Subcutaneous abdominal adipose tissue (tissue), 5 donors: ENCODE measurements at regions not wholly inside any gene's neighbourhood (a gene's known extent, or its start where the extent isn't known, plus 50 kb on each side); places are given as distances from the start of the nearest gene placed in this dataset.

ENCODE experiments used
- H3K27ac ChIP-seq: one replicate; pipeline ENCODE4 v1.7.0; 2013; ENCODE audit warnings: low read depth, mild to moderate bottlenecking, inconsistent platforms, low read length, moderate library complexity
- H3K27me3 ChIP-seq, 5 donors: one replicate each; pipeline ENCODE4 v1.7.0; 2013; ENCODE audit warnings: low read length in 5 of 5, inconsistent platforms in 1 of 5; ENCODE audit not compliant: control insufficient read depth in 5 of 5, insufficient read depth in 4 of 5
- H3K36me3 ChIP-seq, 5 donors: one replicate each; pipeline ENCODE4 v1.7.0; 2013; ENCODE audit warnings: low read length in 5 of 5; ENCODE audit not compliant: control insufficient read depth in 5 of 5, insufficient read depth in 5 of 5
- H3K4me1 ChIP-seq, 5 donors: one replicate each; pipeline ENCODE4 v1.7.0; 2013; ENCODE audit warnings: low read length in 5 of 5, mild to moderate bottlenecking in 3 of 5, moderate library complexity in 1 of 5; ENCODE audit not compliant: control insufficient read depth in 5 of 5, insufficient read depth in 5 of 5
- H3K4me3 ChIP-seq, 5 donors: one replicate each; pipeline ENCODE4 v1.7.0; 2013; ENCODE audit warnings: low read length in 5 of 5, low read depth in 1 of 5
- H3K9ac ChIP-seq, 5 donors: one replicate each; pipeline ENCODE4 v1.7.0; 2013; ENCODE audit warnings: low read length in 5 of 5, mild to moderate bottlenecking in 4 of 5, moderate library complexity in 3 of 5
- H3K9me3 ChIP-seq, 5 donors: one replicate each; pipeline ENCODE4 v1.7.0; 2013; ENCODE audit warnings: low read length in 5 of 5; ENCODE audit not compliant: control insufficient read depth in 5 of 5
- donor health status: healthy.
- donor health status: healthy.
- donor health status: healthy.
- donor health status: healthy.
- donor health status: healthy.

DNA sequence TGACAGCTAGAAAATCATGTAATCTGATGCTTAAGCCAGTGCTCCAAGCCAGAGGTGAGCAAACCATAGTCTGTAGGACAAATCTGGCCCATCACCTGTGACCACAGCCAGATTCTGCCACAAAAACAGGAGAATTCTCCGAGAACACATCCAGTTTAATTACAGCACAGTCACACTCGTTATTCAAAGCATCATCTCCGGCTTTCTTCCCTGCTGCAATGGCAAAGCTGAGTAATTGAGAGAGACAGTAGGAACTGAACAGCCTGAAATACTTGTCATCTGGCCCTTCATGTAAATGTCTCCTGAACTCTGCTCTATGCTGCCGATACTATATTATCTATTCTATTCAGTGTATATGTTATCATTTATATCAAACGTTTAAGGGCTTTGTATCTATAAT is 121.4 kb upstream of the FOXF1 start:
- Histone ChIP-seq H3K36me3 (no peaks in the 10 kb centered on the region), H3K4me1 (peaks cover 3 to 12% (median 5%) of the 10 kb centered on the region in 5 donors), H3K27me3 (peaks cover 15 to 36% (median 21%) of the 10 kb centered on the region in 5 donors), H3K4me3 (no peak overlapping the region), H3K27ac (no peak overlapping the region), H3K9me3 (peaks cover 0 to 3% (median 0%) of the 10 kb centered on the region in 5 donors), H3K9ac (no peak overlapping the region)

DNA sequence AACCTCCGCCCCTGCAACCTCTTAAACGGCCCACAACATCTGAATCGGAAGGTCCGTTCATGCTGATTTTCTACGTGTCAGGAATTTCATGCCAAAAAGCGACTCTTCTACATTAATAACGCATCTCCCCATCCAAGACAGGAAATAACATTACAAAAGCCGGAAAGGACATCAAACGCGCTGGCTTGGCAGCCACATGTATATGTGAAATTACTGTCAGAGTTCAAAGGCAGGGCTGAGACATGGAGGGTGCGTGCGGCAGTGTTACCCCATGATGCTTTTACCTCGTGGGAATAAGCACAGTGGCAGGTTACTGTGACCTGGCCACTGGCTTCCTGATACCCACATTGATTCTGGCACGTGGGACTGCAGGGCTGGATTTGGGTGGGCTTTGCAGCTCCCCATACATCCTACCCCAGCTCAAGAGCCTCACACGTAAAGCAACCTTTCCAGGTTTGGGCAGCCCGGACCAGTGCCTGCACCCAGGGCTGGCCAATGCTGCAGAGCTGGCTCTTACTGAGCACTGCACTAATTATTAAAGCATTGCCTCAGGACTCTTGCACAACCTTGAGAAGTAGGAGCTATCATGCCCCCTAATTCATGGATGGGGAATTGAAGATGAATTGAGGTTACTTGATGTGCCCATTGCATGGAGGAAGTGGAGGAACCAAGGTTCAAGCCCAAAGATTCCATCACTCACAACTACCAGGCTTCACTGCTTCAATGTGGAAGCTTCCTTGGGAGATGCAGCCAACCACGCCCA is 120.6 kb upstream of the FOXF1 start:
- peaks cover 0 to 4% (median 0%) of the 10 kb centered on the region in 5 donors for H3K9me3 ChIP-seq
- no peak overlapping the region for H3K9ac ChIP-seq
- no peaks in the 10 kb centered on the region for H3K36me3 ChIP-seq
- peaks cover 0 to 7% (median 0%) of the 10 kb centered on the region in 5 donors for H3K4me1 ChIP-seq
- no peak overlapping the region for H3K4me3 ChIP-seq
- no peak overlapping the region for H3K27ac ChIP-seq
- H3K27me3 ChIP-seq: peaks cover 15 to 36% (median 21%) of the 10 kb centered on the region in 5 donors

DNA sequence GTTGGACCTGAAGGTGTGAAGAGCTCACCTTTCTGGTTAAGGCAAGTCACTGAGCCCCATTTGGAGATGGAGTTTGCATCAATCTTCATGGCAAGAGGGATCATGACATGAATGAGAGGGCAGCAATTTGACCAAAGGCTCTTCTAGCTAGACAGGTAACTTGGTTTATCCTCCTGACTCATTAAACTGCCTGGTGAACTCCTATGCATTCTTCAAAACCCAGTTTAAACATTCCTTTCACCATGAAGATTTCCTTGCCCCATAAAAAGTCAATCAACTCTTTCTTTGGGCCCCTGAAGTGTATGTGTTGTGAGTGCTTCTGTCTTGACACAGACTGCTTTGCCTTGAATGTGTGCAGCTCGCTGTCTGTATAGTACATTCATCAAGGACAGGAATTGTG is 120.0 kb upstream of the FOXF1 start:
- peaks cover 0 to 4% (median 0%) of the 10 kb centered on the region in 5 donors for H3K9me3 ChIP-seq
- no peak overlapping the region for H3K4me3 ChIP-seq
- peaks cover 15 to 36% (median 21%) of the 10 kb centered on the region in 5 donors for H3K27me3 ChIP-seq
- H3K9ac ChIP-seq: no peak overlapping the region
- H3K36me3 ChIP-seq: no peaks in the 10 kb centered on the region
- H3K27ac ChIP-seq: no peak overlapping the region
- peaks cover 0 to 7% (median 0%) of the 10 kb centered on the region in 5 donors for H3K4me1 ChIP-seq

DNA sequence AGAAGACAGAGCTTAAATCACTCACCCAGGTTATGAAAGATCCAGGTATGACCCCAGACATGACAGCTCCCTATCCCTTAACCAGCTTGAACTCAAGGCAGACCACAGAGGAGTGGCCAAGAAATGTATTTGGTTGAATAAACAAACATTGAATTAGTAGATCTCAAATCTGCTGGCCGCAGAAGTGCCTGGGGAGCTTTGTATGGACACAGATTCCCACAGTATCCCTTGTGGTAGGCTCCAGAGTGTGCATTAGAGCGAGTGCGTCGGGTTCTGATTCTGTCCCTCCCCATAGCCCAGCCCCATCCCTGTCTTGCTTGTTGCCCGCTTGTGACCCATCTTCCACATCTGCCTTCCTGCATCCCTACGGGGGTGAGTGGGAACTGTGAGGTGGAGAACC is 118.8 kb upstream of the FOXF1 start:
- Histone ChIP-seq H3K4me1 (peaks cover 0 to 7% (median 0%) of the 10 kb centered on the region in 5 donors), H3K27me3 (peaks cover 15 to 33% (median 25%) of the 10 kb centered on the region in 5 donors), H3K9me3 (peaks cover 0 to 4% (median 0%) of the 10 kb centered on the region in 5 donors), H3K27ac (no peak overlapping the region), H3K9ac (no peak overlapping the region), H3K4me3 (no peak overlapping the region), H3K36me3 (no peaks in the 10 kb centered on the region)

DNA sequence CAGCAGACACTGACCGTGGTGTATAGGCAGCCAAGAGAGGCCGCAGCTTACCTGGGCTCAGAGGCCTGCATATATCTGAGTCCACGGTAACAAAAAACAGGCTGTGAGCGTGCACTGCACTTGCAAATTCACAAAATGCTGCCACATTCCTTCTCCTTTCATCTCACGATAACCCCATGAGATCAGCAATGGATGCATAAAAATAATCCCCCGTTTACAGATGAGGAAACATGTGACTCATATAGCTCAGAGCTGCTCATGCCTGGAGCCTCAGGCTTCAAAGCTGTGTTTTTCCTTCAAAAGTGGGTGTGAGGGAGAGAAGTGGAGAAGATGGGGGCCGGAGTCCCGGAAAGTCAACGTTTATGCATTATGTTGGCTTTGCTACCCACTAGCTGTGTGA is 118.3 kb upstream of the FOXF1 start:
- peaks cover 15 to 30% (median 25%) of the 10 kb centered on the region in 5 donors for H3K27me3 ChIP-seq
- no peak overlapping the region for H3K9ac ChIP-seq
- H3K4me1 ChIP-seq: peaks cover 0 to 7% (median 0%) of the 10 kb centered on the region in 5 donors
- H3K36me3 ChIP-seq: no peaks in the 10 kb centered on the region
- H3K4me3 ChIP-seq: no peak overlapping the region
- H3K9me3 ChIP-seq: peaks cover 0 to 4% (median 0%) of the 10 kb centered on the region in 5 donors
- H3K27ac ChIP-seq: no peak overlapping the region

DNA sequence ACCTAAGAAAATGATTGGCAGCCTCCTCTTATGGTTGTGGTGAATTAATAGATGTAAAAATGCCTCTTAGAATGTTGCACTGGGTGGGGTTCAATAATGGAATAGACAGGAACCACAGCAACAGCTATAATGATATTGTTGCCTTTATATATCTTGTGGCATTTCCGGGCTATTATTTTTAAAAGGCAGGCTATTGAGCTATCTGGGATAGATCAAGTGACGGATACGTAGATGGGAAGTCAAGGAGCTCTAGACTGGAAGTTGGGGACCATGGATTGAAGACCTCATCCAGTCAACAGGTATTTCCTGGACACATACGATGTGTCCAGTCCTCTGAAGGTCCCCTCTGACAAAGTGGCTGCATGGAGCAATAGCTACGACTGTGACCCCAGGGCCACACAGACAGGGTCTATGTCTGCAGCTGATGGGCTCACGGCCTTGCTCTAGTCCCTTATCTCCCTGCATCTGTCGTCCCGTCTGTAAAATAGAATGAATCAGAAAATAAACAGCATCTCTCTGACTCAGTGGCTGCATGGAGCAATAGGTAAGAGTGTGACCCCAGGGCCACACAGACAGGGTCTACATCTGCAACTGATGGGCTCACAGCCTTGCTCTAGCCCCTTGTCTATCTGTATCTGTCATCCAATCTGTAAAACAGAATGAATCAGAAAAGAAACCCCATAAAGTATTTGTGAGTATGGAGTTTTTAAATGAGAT is 117.7 kb upstream of the FOXF1 start:
- H3K9ac ChIP-seq: no peak overlapping the region
- peaks cover 0 to 4% (median 0%) of the 10 kb centered on the region in 5 donors for H3K9me3 ChIP-seq
- H3K4me3 ChIP-seq: no peak overlapping the region
- H3K27ac ChIP-seq: no peak overlapping the region
- peaks cover 12 to 32% (median 26%) of the 10 kb centered on the region in 5 donors for H3K27me3 ChIP-seq
- peaks cover 0 to 7% (median 0%) of the 10 kb centered on the region in 5 donors for H3K4me1 ChIP-seq
- no peaks in the 10 kb centered on the region for H3K36me3 ChIP-seq

DNA sequence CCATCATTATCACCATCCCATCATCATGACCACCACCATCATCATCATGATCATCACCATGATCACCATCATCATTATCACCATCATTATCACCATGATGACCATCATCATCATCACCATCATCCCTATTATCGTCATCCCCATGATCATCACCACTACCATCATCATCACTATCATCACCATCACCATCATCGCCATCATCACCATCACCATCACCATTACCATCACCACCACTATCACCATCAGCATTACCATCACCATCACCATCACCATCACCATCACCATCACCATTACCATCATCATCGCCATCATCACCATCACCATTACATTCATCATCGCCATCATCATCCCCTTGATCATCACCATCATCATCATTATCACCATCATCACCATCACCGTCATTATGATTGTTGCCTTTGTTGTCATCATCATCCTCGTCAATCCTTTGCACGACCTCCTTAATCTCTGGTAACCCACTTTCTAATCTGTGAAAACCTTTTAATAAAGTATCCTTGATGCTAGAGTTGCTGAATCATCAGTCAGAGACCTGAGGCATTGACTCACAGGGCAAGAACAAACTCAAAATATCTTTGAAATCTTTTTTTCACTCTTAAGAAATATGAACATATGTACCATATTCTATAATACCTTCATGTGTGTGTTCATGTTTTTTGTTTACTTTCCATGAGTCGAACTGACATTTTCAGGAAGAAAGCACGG is 116.3 kb upstream of the FOXF1 start:
- Histone ChIP-seq H3K27ac (no peak overlapping the region), H3K9me3 (peaks cover 0 to 5% (median 0%) of the 10 kb centered on the region in 5 donors), H3K36me3 (no peaks in the 10 kb centered on the region), H3K27me3 (peaks cover 8 to 30% (median 24%) of the 10 kb centered on the region in 5 donors), H3K4me1 (peaks cover 0 to 7% (median 0%) of the 10 kb centered on the region in 5 donors), H3K9ac (no peak overlapping the region), H3K4me3 (no peak overlapping the region)

DNA sequence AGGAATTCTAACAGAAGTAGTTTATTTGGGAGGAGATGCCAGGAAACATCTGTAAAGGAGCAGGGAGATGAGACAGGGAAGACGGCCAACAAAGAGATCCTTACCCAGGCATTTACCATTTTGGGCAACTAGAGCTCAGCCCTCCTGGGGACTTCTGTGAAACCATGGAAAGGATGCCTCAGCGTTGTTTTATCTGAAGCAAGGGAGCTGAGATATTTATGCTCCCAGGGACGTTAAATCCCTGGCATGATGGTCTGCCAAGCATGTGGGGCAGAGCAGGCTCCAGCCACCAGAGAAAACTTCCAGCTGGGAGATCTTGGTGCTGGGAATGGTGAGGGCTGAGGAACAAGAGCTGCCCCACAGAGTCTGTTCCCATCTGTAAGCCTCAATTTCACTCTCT is 114.8 kb upstream of the FOXF1 start:
- H3K27me3 ChIP-seq: peaks cover 0 to 26% (median 15%) of the 10 kb centered on the region in 5 donors
- no peak overlapping the region for H3K4me3 ChIP-seq
- H3K27ac ChIP-seq: no peak overlapping the region
- H3K4me1 ChIP-seq: no peaks in the 10 kb centered on the region
- H3K36me3 ChIP-seq: no peaks in the 10 kb centered on the region
- H3K9ac ChIP-seq: no peak overlapping the region
- peaks cover 0 to 4% (median 0%) of the 10 kb centered on the region in 5 donors for H3K9me3 ChIP-seq

DNA sequence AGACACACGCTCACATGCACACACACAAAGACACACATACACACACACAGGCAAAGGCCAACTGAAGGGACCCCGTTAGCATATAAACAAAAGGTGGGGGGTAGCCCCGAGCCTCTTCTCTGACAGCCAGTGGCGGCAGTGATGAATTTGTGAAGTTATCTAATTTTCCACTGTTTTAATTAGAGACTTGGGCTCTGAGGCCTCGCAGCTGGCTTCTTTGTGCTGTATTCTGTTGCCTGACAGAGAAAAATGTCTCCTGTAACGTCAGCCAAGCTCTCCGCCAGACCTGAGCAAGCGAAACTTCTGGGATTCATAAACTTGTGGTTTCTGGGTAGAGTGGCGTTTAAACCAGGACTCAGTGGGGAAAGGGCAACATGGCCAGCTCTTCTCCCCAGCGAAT is 113.9 kb upstream of the FOXF1 start:
- Histone ChIP-seq H3K9me3 (peaks cover 0 to 4% (median 0%) of the 10 kb centered on the region in 5 donors), H3K4me3 (no peak overlapping the region), H3K9ac (no peak overlapping the region), H3K27me3 (peaks cover 0 to 24% (median 13%) of the 10 kb centered on the region in 5 donors), H3K36me3 (no peaks in the 10 kb centered on the region), H3K27ac (no peak overlapping the region), H3K4me1 (no peaks in the 10 kb centered on the region)
